CD4-positive, alpha-beta T cell (primary cell): ENCODE measurements at regions not wholly inside any gene's neighbourhood (a gene's known extent, or its start where the extent isn't known, plus 50 kb on each side); places are given as distances from the start of the nearest gene placed in this dataset.

Experiments
- ATAC-seq: fragments of 200-7000 bp; cut with Tn5 transposase; one replicate; pipeline ENCODE4 v1.10.0; 2022; ENCODE audit warnings: mild to moderate bottlenecking; ENCODE audit not compliant: poor library complexity
- CTCF ChIA-PET: fragments of 350-600 bp; sonication (Branson Sonifier 250); formaldehyde crosslinking; loops from one replicate; lab custom pipeline; 2021; ENCODE audit warnings: antibody characterized with exemption, inconsistent platforms; lab: Charles Lee
- POLR2A ChIA-PET: fragments of 350-600 bp; sonication (Branson Sonifier 250); formaldehyde crosslinking; loops from one replicate; lab custom pipeline; 2021; ENCODE audit warnings: antibody characterized with exemption, inconsistent platforms; lab: Charles Lee
- DNase-seq, 14 experiments: peaks; one replicate each; pipeline ENCODE4 v3.0.0-alpha.2; 2013 to 2020; ENCODE audit warnings: mixed read lengths in 2 of 14
- H3K27ac ChIP-seq, 2 donors: one replicate each; pipeline versions ENCODE4 v1.5.1 to v1.7.0; 2013; ENCODE audit warnings: low read length in 2 of 2, low read depth in 1 of 2, mild to moderate bottlenecking in 1 of 2
- H3K27me3 ChIP-seq, 2 experiments: 1 replicate in 1 of 2; 2 replicates in 1 of 2; pipeline versions ENCODE4 v1.6.1 to v1.7.0; 2013; ENCODE audit warnings: low read length in 2 of 2, control low read depth in 1 of 2, mild to moderate bottlenecking in 1 of 2, moderate library complexity in 1 of 2; ENCODE audit not compliant: insufficient read depth in 2 of 2, control insufficient read depth in 1 of 2
- H3K36me3 ChIP-seq: one replicate; pipeline ENCODE4 v1.6.1; 2013; ENCODE audit warnings: low read length, control low read depth; ENCODE audit not compliant: insufficient read depth
- H3K4me1 ChIP-seq: one replicate; pipeline ENCODE4 v1.6.1; 2013; ENCODE audit warnings: low read length, control low read depth; ENCODE audit not compliant: insufficient read depth
- H3K4me3 ChIP-seq: one replicate; pipeline ENCODE4 v1.5.1; 2013; ENCODE audit warnings: mild to moderate bottlenecking, low read length, moderate library complexity
- H3K9me3 ChIP-seq, 2 experiments: 1 replicate in 1 of 2; 2 replicates in 1 of 2; pipeline versions ENCODE4 v1.6.1 to v1.7.0; 2013; ENCODE audit warnings: low read length in 2 of 2, mild to moderate bottlenecking in 2 of 2, control low read depth in 1 of 2, moderate library complexity in 1 of 2; ENCODE audit not compliant: control insufficient read depth in 1 of 2, insufficient read depth in 1 of 2
- H3K27ac Mint-ChIP-seq: one replicate; pipeline ENCODE4 v1.8.0; 2020; ENCODE audit warnings: mixed read lengths
- H3K27me3 Mint-ChIP-seq: one replicate; pipeline ENCODE4 v1.8.0; 2021; ENCODE audit warnings: mixed read lengths
- H3K36me3 Mint-ChIP-seq: one replicate; pipeline ENCODE4 v1.8.0; 2021; ENCODE audit warnings: low read depth, mixed read lengths
- H3K4me1 Mint-ChIP-seq: one replicate; pipeline ENCODE4 v1.8.0; 2021; ENCODE audit warnings: low read depth, mixed read lengths
- H3K4me3 Mint-ChIP-seq: one replicate; pipeline ENCODE4 v1.8.0; 2020; ENCODE audit warnings: mild to moderate bottlenecking, mixed read lengths
- H3K9me3 Mint-ChIP-seq: one replicate; pipeline ENCODE4 v1.8.0; 2020; ENCODE audit warnings: mixed read lengths
- CTCF ChIP-seq: fragments of 200-600 bp; IDR thresholded peaks from one replicate; pipeline ENCODE4 v1.8.0; 2022; ENCODE audit warnings: antibody characterized with exemption, mild to moderate bottlenecking
- intact Hi-C, 2 experiments: fragments of 100-400 bp; cut with DNase I in 1 of 2; cut with micrococcal nuclease in 1 of 2; formaldehyde crosslinking; loops; one replicate each; pipeline versions ENCODE4 v1.15.1 to v1.9.0; 2023 to 2025; cut with DNase I, micrococcal nuclease

GRCh38 chr5:17880869-17881268 lies 246.6 kb downstream of the TAF11L14 start:
- H3K4me1 Mint-ChIP-seq, result no peaks in the 10 kb centered on the region
- no peak for TF ChIP-seq CTCF
- ChIA-PET CTCF (no interaction called here), POLR2A (no interaction called here)
- Histone ChIP-seq H3K36me3 (no peaks in the 10 kb centered on the region), H3K4me1 (no peaks in the 10 kb centered on the region), H3K27ac (no peak overlapping the region), H3K27me3 (no peaks in the 10 kb centered on the region), H3K4me3 (no peak overlapping the region), H3K9me3 (peaks cover 0 to 12% of the 10 kb centered on the region in 2 experiments)
- H3K36me3 Mint-ChIP-seq, result no peaks in the 10 kb centered on the region
- peaks cover 15% of the 10 kb centered on the region for H3K9me3 Mint-ChIP-seq
- H3K4me3 Mint-ChIP-seq, result no peak overlapping the region
- intact Hi-C loops, result no loop called here
- DNase-seq, result no peak
- no peaks in the 10 kb centered on the region for H3K27me3 Mint-ChIP-seq
- ATAC-seq, result no peak
- no peak overlapping the region for H3K27ac Mint-ChIP-seq

- Histone ChIP-seq H3K36me3 (no peaks in the 10 kb centered on the region), H3K4me3 (no peak overlapping the region), H3K4me1 (no peaks in the 10 kb centered on the region), H3K27ac (no peak overlapping the region), H3K9me3 (peaks cover 0 to 12% of the 10 kb centered on the region in 2 experiments), H3K27me3 (no peaks in the 10 kb centered on the region)
- ChIA-PET POLR2A (interaction anchor here (0.6 kb wide), 1 partner anchor 9 kb away, joined by 3 read pairs; no protein-coding TSS in a partner anchor), CTCF (no interaction called here)
- Mint-ChIP-seq H3K27ac (no peak overlapping the region), H3K4me3 (no peak overlapping the region), H3K36me3 (no peaks in the 10 kb centered on the region), H3K4me1 (no peaks in the 10 kb centered on the region), H3K9me3 (peaks cover 10% of the 10 kb centered on the region), H3K27me3 (no peaks in the 10 kb centered on the region)
- TF ChIP-seq CTCF, result no peak
- ATAC-seq, result no peak
- no peak for DNase-seq
- intact Hi-C loops, result no loop called here
Measured at GRCh38 chr5:17882760-17883488, 248.7 kb downstream of the TAF11L14 start.

GRCh38 chr5:17888155-17888554 lies 253.9 kb downstream of the TAF11L14 start:
- Histone ChIP-seq H3K9me3 (peaks cover 0 to 9% of the 10 kb centered on the region in 2 experiments), H3K27me3 (no peaks in the 10 kb centered on the region), H3K4me1 (no peaks in the 10 kb centered on the region), H3K27ac (no peak overlapping the region), H3K36me3 (no peaks in the 10 kb centered on the region), H3K4me3 (no peak overlapping the region)
- H3K27me3 Mint-ChIP-seq, result no peaks in the 10 kb centered on the region
- peaks cover 7% of the 10 kb centered on the region for H3K9me3 Mint-ChIP-seq
- no peaks in the 10 kb centered on the region for H3K4me1 Mint-ChIP-seq
- DNase-seq (no peak), ATAC-seq (no peak)
- intact Hi-C loops, result no loop called here
- H3K27ac Mint-ChIP-seq, result no peak overlapping the region
- H3K4me3 Mint-ChIP-seq, result no peak overlapping the region
- no peaks in the 10 kb centered on the region for H3K36me3 Mint-ChIP-seq
- ChIA-PET CTCF (no interaction called here), POLR2A (no interaction called here)
- TF ChIP-seq CTCF, result no peak
